ENCODE measurements at regions not wholly inside any gene's neighbourhood (a gene's known extent, or its start where the extent isn't known, plus 50 kb on each side); places are given as distances from the start of the nearest gene placed in this dataset.

GRCh38 chr2:216911886-216912285 is 52.0 kb upstream of the TNP1 start:
- Histone ChIP-seq H3K9me3 (ENCODE audit: control insufficient read depth, low read length) (no peaks in the 10 kb centered on the region), H3K27me3 (ENCODE audit: control insufficient read depth in 1 of 2, insufficient read depth in 2 of 2, low read length in 1 of 2) (no peaks in the 10 kb centered on the region), H3K4me3 (ENCODE audit: low read length in 2 of 2) (no peak overlapping the region), H3K36me3 (ENCODE audit: control insufficient read depth in 1 of 2, insufficient read depth in 2 of 2, low read length in 1 of 2) (no peaks in the 10 kb centered on the region), H3K27ac (ENCODE audit: low read depth in 1 of 2, low read length in 2 of 2) (no peak overlapping the region), H3K4me1 (ENCODE audit: control insufficient read depth in 1 of 2, insufficient read depth in 2 of 2, low read length in 2 of 2) (no peaks in the 10 kb centered on the region)
- DNase-seq, result no peak
- no peak for ATAC-seq (ENCODE audit: low FRiP score)
- intact Hi-C loops (cut with DNase I), result no loop called here

GRCh38 chr2:216911008-216911407 is 51.1 kb upstream of the TNP1 start:
- DNase-seq (no peak), ATAC-seq (ENCODE audit: low FRiP score) (no peak)
- intact Hi-C loops (cut with DNase I), result no loop called here
- no peak overlapping the region for H3K27ac ChIP-seq (ENCODE audit: low read depth in 1 of 2, low read length in 2 of 2)
- no peaks in the 10 kb centered on the region for H3K27me3 ChIP-seq (ENCODE audit: control insufficient read depth in 1 of 2, insufficient read depth in 2 of 2, low read length in 1 of 2)
- H3K4me3 ChIP-seq (ENCODE audit: low read length in 2 of 2), result no peak overlapping the region
- no peaks in the 10 kb centered on the region for H3K36me3 ChIP-seq (ENCODE audit: control insufficient read depth in 1 of 2, insufficient read depth in 2 of 2, low read length in 1 of 2)
- WGBS, 2 donors, result 93% methylated on average over 3 of the region's 3 CpGs
- H3K9me3 ChIP-seq (ENCODE audit: control insufficient read depth, low read length), result no peaks in the 10 kb centered on the region
- no peaks in the 10 kb centered on the region for H3K4me1 ChIP-seq (ENCODE audit: control insufficient read depth in 1 of 2, insufficient read depth in 2 of 2, low read length in 2 of 2)

- no peak for DNase-seq
- H3K27me3 ChIP-seq (ENCODE audit: control insufficient read depth in 1 of 2, insufficient read depth in 2 of 2, low read length in 1 of 2), result no peaks in the 10 kb centered on the region
- no peaks in the 10 kb centered on the region for H3K36me3 ChIP-seq (ENCODE audit: control insufficient read depth in 1 of 2, insufficient read depth in 2 of 2, low read length in 1 of 2)
- ATAC-seq (ENCODE audit: low FRiP score), result no peak
- 80 to 90% methylated on average over 8 of the region's 8 CpGs for WGBS, 2 donors
- H3K4me3 ChIP-seq (ENCODE audit: low read length in 2 of 2), result no peak overlapping the region
- no peaks in the 10 kb centered on the region for H3K4me1 ChIP-seq (ENCODE audit: control insufficient read depth in 1 of 2, insufficient read depth in 2 of 2, low read length in 2 of 2)
- intact Hi-C loops (cut with DNase I), result no loop called here
- H3K27ac ChIP-seq (ENCODE audit: low read depth in 1 of 2, low read length in 2 of 2), result no peak overlapping the region
- no peaks in the 10 kb centered on the region for H3K9me3 ChIP-seq (ENCODE audit: control insufficient read depth, low read length)
Measured at GRCh38 chr2:216909541-216910210, 49.8 kb upstream of the TNP1 start.

Data from aorta (tissue), 5 donors.